ENCODE measurements at regions not wholly inside any gene's neighbourhood (a gene's known extent, or its start where the extent isn't known, plus 50 kb on each side); places are given as distances from the start of the nearest gene placed in this dataset.

GRCh38 chr5:121516997-121517396, 334.7 kb upstream of the FTMT start:
- H3K27ac ChIP-seq (ENCODE audit: low read depth, low read length), result no peak overlapping the region
- no peaks in the 10 kb centered on the region for H3K79me2 ChIP-seq (ENCODE audit: insufficient read depth, low read length)
- H3K27me3 ChIP-seq (ENCODE audit: insufficient read depth, low read length), result no peaks in the 10 kb centered on the region
- no peaks in the 10 kb centered on the region for H3K36me3 ChIP-seq (ENCODE audit: insufficient read depth, low read length)
- H3K4me1 ChIP-seq (ENCODE audit: insufficient read depth, low read length), result no peaks in the 10 kb centered on the region
- H4K20me1 ChIP-seq (ENCODE audit: insufficient read depth, low read length), result no peaks in the 10 kb centered on the region
- H2AFZ ChIP-seq (ENCODE audit: low read length), result no peak overlapping the region
- TF ChIP-seq CTCF (IDR thresholded peaks at IDR 0.05; ENCODE audit: extremely low read depth, low read depth, low read length), result no peak
- H3K9me3 ChIP-seq (ENCODE audit: low read depth, low read length), result no peaks in the 10 kb centered on the region
- no peak overlapping the region for H3K4me3 ChIP-seq (ENCODE audit: insufficient read depth, low read length)
- DNase-seq (ENCODE audit: insufficient read length, low spot score, missing footprints), result no peak
- H3K4me2 ChIP-seq (ENCODE audit: insufficient read depth, low read length), result no peak overlapping the region

- no peaks in the 10 kb centered on the region for H4K20me1 ChIP-seq (ENCODE audit: insufficient read depth, low read length)
- TF ChIP-seq CTCF (IDR thresholded peaks at IDR 0.05; ENCODE audit: extremely low read depth, low read depth, low read length), result no peak
- H3K9me3 ChIP-seq (ENCODE audit: low read depth, low read length), result no peaks in the 10 kb centered on the region
- no peaks in the 10 kb centered on the region for H3K79me2 ChIP-seq (ENCODE audit: insufficient read depth, low read length)
- H3K4me2 ChIP-seq (ENCODE audit: insufficient read depth, low read length), result no peak overlapping the region
- no peaks in the 10 kb centered on the region for H3K4me1 ChIP-seq (ENCODE audit: insufficient read depth, low read length)
- no peak for DNase-seq (ENCODE audit: insufficient read length, low spot score, missing footprints)
- H2AFZ ChIP-seq (ENCODE audit: low read length), result no peak overlapping the region
- H3K4me3 ChIP-seq (ENCODE audit: insufficient read depth, low read length), result no peak overlapping the region
- no peaks in the 10 kb centered on the region for H3K27me3 ChIP-seq (ENCODE audit: insufficient read depth, low read length)
- no peaks in the 10 kb centered on the region for H3K36me3 ChIP-seq (ENCODE audit: insufficient read depth, low read length)
- H3K27ac ChIP-seq (ENCODE audit: low read depth, low read length), result no peak overlapping the region
Observed at GRCh38 chr5:121525706-121526105, 326.0 kb upstream of the FTMT start.

- Histone ChIP-seq H3K4me2 (ENCODE audit: insufficient read depth, low read length) (no peak overlapping the region), H2AFZ (ENCODE audit: low read length) (no peak overlapping the region), H3K4me1 (ENCODE audit: insufficient read depth, low read length) (no peaks in the 10 kb centered on the region), H3K27ac (ENCODE audit: low read depth, low read length) (no peak overlapping the region), H4K20me1 (ENCODE audit: insufficient read depth, low read length) (no peaks in the 10 kb centered on the region), H3K27me3 (ENCODE audit: insufficient read depth, low read length) (no peaks in the 10 kb centered on the region), H3K9me3 (ENCODE audit: low read depth, low read length) (no peaks in the 10 kb centered on the region), H3K36me3 (ENCODE audit: insufficient read depth, low read length) (no peaks in the 10 kb centered on the region), H3K4me3 (ENCODE audit: insufficient read depth, low read length) (no peak overlapping the region), H3K79me2 (ENCODE audit: insufficient read depth, low read length) (no peaks in the 10 kb centered on the region)
- DNase-seq (ENCODE audit: insufficient read length, low spot score, missing footprints), result no peak
- TF ChIP-seq CTCF (IDR thresholded peaks at IDR 0.05; ENCODE audit: extremely low read depth, low read depth, low read length), result no peak
Observed at GRCh38 chr5:121526908-121527307, 324.8 kb upstream of the FTMT start.

- Histone ChIP-seq H2AFZ (ENCODE audit: low read length) (no peak overlapping the region), H3K4me1 (ENCODE audit: insufficient read depth, low read length) (no peaks in the 10 kb centered on the region)
Observed at GRCh38 chr5:121533814-121534213, 317.9 kb upstream of the FTMT start.

More at GRCh38 chr5:121533814-121534213, 317.9 kb upstream of the FTMT start:
- Histone ChIP-seq H3K27me3 (ENCODE audit: insufficient read depth, low read length) (no peaks in the 10 kb centered on the region), H3K79me2 (ENCODE audit: insufficient read depth, low read length) (no peaks in the 10 kb centered on the region), H3K4me2 (ENCODE audit: insufficient read depth, low read length) (no peak overlapping the region), H3K4me3 (ENCODE audit: insufficient read depth, low read length) (no peak overlapping the region), H3K27ac (ENCODE audit: low read depth, low read length) (no peak overlapping the region), H3K9me3 (ENCODE audit: low read depth, low read length) (no peaks in the 10 kb centered on the region), H4K20me1 (ENCODE audit: insufficient read depth, low read length) (no peaks in the 10 kb centered on the region), H3K36me3 (ENCODE audit: insufficient read depth, low read length) (no peaks in the 10 kb centered on the region)
- DNase-seq (ENCODE audit: insufficient read length, low spot score, missing footprints), result no peak
- TF ChIP-seq CTCF (IDR thresholded peaks at IDR 0.05; ENCODE audit: extremely low read depth, low read depth, low read length), result no peak

Data from osteoblast (primary cell).